Spleen (tissue), 7 donors: ENCODE measurements at regions not wholly inside any gene's neighbourhood (a gene's known extent, or its start where the extent isn't known, plus 50 kb on each side); places are given as distances from the start of the nearest gene placed in this dataset.

Source experiments
- POLR2A ChIP-seq, 3 donors: fragments of 450-650 bp; IDR thresholded peaks; one replicate each; pipeline ENCODE4 v1.5.1; 2017; ENCODE audit warnings: antibody characterized with exemption in 3 of 3, mild to moderate bottlenecking in 1 of 3
- POLR2AphosphoS5 ChIP-seq, 3 donors: sonication (generic); formaldehyde crosslinking; IDR thresholded peaks; one replicate each; pipeline ENCODE4 v1.5.1; 2017; ENCODE audit warnings: antibody characterized with exemption in 3 of 3
- TF ChIP-seq, protein P1 (sequence below), 11 experiments: fragments of 200-600 bp in 7 of 11; fragments of 450-650 bp in 4 of 11; sonication (generic) in 4 of 11; IDR thresholded peaks in 8 of 11; conservative IDR thresholded peaks in 3 of 11; 1 replicate in 7 of 11; 2 replicates in 4 of 11; pipeline versions ENCODE4 v1.4.0 to v1.8.0; 2016 to 2021; ENCODE audit warnings: antibody characterized with exemption in 11 of 11, inconsistent platforms in 4 of 11, mild to moderate bottlenecking in 1 of 11
- donor health status: DM: no; HTN: no; CAD: no; lungs with moderate emphysema.
- donor health status: DM: no; HTN: no; CAD: no.
- donor health status: DM: no; HTN: no; CAD: no.

DNA sequence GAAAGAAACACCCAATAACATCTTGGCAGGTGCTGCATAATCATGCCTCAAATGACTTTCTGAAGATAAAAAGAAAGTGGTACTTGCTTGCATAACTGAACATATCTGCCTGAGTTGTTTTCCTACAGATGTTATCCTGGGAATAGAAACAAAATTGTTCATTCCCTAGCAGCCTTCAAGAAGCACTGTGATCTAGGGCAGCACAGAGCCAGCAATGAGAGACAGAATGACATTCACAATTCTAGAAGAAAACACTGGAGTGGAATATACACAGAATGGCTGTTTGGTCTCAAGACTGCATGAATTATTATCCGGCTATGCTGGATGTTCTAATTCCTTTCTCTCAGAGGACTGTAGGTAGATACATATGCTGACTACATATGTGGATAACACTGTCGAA lies 790.9 kb downstream of the PDHA2 start:
- TF ChIP-seq, protein P1, sequence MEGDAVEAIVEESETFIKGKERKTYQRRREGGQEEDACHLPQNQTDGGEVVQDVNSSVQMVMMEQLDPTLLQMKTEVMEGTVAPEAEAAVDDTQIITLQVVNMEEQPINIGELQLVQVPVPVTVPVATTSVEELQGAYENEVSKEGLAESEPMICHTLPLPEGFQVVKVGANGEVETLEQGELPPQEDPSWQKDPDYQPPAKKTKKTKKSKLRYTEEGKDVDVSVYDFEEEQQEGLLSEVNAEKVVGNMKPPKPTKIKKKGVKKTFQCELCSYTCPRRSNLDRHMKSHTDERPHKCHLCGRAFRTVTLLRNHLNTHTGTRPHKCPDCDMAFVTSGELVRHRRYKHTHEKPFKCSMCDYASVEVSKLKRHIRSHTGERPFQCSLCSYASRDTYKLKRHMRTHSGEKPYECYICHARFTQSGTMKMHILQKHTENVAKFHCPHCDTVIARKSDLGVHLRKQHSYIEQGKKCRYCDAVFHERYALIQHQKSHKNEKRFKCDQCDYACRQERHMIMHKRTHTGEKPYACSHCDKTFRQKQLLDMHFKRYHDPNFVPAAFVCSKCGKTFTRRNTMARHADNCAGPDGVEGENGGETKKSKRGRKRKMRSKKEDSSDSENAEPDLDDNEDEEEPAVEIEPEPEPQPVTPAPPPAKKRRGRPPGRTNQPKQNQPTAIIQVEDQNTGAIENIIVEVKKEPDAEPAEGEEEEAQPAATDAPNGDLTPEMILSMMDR (IDR thresholded peaks at IDR 0.05 in 8 of 11, conservative IDR thresholded peaks at IDR 0.05 in 3 of 11), result no peak
- no peak for TF ChIP-seq POLR2AphosphoS5 (IDR thresholded peaks at IDR 0.05)
- no peak for TF ChIP-seq POLR2A (IDR thresholded peaks at IDR 0.05)
